GM21447 (cell line): ENCODE measurements at regions not wholly inside any gene's neighbourhood (a gene's known extent, or its start where the extent isn't known, plus 50 kb on each side); places are given as distances from the start of the nearest gene placed in this dataset.

ENCODE experiments used
- ATAC-seq: cut with Tn5 transposase; IDR thresholded peaks from one replicate; pipeline ENCODE4 v1.9.1; 2021; ENCODE audit not compliant: unreplicated experiment

DNA sequence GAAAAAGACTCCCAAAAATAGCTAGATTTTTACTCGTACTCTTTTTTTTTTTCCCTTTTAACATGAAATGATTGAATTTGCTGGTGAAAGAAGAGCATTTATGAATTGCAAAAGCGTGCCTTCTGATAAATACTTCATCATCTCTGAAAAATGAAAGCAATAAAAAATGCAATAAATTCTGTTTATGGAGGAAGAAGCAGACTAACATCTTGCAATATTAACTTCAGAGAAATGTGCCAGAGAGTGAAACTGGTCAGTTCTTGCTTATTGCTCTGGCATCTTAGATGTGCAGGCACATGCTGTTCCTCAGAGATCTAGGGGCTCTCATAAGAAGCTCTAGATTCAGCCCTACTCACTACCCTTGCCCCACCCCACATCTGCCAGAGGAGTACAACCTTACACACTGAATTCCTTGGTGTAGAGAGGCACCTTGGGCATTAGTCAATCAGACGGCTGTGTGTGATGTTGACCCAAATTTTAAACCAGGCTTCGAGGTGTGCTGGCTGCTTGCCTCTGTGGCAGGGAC is 891.1 kb upstream of the GHITM start:
- ATAC-seq = no peak

DNA sequence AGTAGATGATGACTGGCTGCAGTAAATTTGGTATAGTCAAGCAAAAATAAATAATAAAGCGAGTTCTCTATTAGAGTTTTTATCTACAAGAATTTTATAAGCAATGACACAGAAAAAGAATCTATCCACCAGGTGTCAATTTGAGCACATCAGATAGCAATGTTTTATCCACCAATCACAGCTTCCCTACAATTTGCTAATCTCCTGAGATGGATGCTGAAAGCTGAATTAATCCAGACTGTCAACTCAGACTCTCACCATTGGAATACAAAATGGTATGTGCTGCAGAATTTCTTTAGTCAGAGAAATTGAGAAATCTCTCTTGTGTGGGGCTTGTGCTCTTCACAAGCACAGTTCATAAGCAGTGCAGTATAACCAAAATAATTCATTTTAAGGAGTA is 888.9 kb upstream of the GHITM start:
- ATAC-seq = no peak

DNA sequence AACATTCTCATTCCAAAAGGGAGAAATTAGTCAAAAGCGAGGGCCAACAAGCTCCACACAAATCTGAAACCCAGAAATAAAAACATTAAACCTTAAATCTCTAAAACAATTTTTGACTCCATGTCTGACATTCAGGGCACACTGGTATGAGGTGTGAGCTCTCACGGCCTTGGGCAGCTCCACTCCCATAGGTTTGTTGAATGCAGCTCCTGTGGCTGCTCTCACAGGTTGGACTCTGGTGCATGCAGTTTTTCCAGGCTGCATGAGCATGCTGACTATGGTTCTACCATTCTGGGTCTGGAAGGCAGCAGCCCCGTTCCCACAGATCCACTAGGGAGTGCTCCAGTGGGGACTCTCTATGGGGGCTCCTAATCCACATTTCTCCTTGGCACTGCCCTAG is 887.1 kb upstream of the GHITM start:
- ATAC-seq = no peak

DNA sequence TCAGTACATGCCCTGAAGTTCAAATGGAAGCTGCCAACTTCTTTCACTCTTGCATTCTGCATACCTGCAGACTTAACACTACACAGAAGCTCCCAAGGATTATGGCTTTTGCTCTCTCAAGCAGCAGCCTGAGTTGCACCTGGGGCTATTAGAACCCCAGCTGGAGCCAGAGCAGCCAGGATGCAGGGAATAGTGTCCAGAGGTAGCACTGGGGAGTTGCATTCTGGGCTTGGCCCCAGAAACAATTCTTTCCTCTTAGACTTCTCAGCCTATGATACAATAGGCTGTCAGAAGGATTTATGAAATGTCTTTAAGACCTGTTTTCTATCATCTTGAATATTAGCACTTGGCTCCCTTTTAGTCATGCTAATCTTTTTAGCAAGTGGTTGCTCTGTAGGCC is 886.7 kb upstream of the GHITM start:
- ATAC-seq = no peak

DNA sequence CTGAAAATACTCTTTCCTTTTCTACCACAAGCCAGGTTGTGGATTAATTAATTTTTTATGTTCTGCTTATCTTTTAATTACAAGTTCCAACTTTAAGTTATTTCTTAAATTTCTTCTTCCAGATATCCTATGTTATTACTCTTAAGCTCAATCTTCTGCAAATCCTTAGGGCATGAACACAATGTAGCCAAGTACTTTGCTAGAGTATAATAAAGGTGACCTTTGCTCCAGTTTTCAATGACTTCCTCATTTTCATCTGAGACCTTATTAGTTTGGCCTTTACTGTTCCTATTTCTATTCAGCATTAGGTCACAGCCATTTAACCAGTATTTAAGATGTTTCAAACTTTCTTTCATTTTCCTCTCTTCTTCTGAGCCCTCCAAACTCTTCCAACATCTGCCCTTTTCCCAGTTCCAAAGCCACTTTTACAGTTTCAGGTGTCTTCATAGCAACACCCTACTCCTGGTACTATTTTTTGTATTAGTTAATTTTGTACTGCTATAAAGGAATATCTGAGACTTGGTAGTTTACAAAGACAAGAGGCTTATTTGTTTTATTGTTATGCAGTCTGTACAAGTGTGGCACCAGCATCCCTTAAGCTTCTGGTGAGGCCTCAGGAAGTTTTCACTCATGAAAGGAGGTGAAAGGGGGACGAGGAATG is 886.2 kb upstream of the GHITM start:
- ATAC-seq = no peak

DNA sequence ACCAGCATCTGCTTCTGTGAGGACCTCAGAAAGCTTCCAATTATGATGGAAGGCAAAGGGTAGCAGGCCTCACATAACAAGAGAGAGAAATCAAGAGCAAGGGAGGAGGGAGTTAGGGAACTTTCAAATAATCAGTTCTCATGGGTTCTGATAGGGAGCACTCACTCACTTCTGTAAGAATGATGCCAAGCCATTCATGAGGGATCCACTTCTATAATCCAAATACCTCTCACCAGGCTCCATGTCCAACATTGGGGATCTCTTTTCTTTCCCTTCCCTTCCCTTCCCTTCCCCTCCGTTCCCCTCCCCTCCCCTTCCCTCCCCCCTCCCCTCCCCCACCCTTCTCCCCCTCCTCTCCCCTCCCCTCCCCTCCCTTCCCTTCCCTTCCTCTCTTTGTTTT is 884.6 kb upstream of the GHITM start:
- ATAC-seq = no peak

DNA sequence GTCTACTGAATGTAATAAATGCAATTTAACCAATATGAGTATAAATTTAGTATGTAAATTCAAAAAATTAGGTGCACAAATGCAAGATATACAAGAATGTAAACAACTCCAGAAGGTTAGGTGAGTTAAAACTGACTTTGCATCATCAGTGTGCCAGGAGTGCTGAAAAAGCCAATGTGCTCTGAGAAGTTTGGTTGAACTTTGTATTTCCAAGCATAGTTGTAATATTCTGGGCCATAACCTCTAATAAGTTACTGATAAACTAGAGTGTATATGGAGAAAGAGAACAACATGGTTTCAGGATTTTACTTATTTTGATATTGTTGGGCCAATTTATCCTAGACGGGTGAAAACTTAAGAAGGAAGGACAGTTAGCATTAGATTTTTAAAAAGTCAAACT is 876.9 kb upstream of the GHITM start:
- ATAC-seq = no peak

DNA sequence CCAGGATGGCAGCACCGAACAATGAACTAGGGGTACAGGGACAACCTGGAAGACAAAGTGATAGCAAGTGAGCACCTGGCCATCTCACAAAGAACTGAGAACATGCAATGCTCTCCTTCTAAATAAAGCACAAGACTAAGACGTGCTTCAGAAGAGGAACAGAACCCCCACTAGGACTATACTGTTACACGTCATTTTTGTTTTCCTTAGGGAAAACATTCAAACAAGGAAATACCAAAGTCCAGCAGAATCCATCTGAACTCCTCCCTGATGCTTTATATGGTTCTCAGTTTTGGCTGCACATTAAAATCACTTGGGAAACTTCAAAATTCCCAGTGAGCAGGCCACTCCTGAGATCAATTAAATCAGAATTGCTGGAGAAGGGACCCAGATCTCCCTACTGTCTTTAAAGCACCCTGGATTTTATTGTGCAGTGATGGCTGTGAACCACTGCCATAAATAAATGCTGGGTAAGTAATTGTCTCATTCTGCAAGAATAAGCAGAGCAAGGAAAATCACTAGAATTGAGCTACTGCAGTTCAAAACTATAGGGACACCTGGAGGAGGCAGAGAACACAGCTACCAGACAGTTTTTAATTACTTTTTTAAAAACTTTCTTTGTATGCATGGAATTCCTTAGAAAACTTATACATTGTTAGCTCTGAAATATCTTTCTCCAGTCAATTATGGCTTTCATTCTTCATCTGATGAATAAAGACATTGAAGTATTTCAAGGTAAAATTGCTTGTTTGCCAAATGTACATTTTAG is 866.5 kb upstream of the GHITM start:
- no peak for ATAC-seq

DNA sequence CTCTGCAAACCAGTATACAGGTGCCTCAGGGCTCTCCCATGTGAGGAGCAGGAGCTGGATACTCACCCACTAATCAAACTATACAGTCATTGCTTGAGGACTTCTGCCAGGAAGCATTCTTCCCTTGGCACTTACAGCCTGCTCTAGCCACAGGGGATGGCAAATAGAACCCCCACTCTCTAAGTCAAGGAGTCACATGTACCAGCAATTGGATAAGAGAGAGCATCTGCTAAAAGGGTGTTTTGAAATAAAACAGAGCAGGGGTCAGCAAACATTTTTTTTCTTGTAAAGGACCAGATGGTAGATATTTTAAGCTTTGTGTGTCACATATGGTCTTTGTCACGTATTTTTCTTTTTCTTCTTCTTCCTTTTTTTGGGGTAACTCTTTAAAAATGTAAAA is 865.2 kb upstream of the GHITM start:
- ATAC-seq = no peak

DNA sequence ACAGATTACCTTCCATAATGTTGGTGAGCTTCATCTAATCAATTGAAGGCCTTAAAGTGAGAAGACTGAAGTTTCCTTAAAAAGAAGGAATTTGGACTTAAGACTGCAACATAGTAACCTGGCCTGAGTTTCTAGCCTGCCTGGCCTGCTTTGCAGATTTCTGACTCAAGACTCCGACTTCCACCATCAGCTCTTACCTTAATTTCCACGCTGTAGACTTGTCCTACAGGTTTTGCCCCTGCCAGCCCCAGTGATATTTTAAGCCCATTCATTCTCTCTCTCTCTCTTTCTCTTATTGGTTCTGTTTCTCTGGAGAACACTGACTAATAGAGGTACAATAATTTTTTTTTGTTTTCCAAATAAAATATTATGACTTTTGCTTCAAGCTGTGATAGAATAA is 862.3 kb upstream of the GHITM start:
- no peak for ATAC-seq

DNA sequence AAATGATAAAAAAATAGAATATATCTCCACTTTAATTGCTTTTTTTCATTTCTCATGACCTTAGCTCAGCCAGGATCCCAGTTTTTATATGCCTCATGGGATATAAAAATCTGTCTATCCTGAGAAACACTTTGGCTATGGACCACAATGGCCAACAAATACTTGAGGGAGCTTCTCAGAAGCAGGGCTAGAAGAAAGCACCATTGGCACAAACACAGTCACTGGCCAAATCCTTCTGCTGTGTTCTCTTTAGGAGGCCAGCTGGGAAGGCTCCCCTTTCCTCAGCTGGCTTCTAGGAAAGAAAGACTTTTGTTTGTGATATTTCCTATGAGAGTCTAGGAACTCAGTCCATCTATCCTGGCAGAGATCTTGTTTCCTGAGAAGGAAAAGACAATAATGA is 856.2 kb upstream of the GHITM start:
- ATAC-seq = no peak

DNA sequence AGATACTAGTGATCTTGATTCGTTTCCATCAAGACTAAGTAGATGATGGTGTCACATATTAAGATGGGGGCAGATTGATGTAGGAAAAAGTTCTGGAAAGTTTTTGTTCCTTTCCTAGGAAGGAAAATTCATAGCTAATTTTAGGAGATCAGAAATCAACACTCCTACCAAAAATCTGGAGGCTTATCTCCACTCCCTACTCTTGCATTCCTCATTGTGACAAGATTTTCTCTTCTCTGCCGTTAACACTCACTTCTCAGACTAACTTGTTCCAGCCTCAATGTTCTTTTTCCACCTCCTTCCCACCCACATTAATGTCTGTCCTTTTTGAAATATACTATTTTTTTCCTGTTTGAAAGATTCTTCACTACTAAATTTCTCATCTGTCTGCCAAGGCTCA is 851.9 kb upstream of the GHITM start:
- ATAC-seq = no peak

DNA sequence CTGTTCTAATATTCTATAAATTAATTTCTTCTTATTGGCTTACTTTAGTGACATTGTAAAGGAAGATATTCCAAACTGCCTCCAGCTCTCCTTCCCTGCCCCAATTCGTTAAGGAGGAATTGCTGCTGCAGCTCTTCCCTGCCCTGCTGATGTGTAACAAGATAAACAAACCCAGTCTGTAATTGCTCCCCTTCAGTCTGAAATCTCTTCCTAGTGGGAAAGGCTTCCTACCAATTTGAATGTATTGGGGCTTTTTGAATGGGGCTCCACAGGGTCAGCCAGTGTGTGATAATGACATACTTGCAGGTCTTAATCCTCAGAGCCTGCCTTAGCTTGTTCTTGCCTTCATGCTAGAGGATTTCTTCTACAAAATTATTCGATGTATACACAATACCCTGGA is 849.9 kb upstream of the GHITM start:
- ATAC-seq = no peak

DNA sequence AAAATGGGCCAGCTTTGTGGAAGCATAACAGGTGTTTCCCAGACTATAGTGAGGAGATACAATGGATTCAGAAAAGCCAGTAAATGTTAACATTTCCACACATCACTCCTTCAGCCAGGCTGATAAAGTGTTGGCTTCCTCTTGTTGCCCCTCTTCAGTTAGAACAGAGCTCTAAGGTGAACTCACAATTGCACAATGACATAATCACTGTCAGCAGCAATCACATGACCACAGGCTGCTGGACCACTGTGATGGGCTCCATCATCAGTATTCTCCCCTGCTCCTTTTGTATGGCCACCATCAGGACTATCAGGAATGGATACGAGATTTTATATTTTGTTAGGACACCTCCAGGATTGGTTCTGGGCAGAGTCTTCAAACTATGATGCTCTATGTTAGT is 849.4 kb upstream of the GHITM start:
- no peak for ATAC-seq

DNA sequence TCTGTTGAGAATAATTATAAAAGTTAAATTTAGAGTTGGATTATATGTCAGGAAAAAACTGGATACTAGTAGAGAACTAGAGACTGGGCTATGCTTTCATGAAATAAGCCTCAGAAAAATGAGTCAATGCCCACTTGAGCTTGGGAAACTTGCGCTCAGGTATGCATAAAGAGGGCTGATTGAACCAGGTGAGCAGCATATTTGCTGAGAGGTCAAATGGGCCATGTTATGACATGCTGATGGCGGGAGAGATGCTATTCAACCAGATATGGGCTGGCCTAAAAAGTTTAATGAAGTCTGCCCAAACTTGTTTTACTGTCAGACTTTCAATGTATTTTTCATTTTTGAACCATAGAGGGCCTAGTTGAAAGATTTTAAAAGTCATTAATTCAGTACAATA is 837.6 kb upstream of the GHITM start:
- no peak for ATAC-seq

DNA sequence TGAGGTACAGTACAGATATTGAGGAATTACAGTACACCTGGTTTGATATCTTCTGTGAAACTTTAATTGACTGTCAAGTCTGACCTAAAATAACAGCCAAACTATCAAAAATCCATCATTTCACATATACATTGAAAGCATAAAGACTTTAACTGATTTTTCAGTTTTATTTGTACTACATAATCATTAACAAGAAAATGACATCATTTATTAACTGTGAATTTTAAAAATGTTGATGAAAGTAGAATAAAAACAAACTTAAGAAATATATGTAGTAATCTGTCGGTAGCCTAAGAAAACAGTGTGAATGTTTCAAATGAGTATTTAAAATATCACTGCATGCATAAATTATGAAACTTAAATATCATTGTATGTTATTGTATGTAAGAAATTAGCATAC is 836.7 kb upstream of the GHITM start:
- no peak for ATAC-seq

DNA sequence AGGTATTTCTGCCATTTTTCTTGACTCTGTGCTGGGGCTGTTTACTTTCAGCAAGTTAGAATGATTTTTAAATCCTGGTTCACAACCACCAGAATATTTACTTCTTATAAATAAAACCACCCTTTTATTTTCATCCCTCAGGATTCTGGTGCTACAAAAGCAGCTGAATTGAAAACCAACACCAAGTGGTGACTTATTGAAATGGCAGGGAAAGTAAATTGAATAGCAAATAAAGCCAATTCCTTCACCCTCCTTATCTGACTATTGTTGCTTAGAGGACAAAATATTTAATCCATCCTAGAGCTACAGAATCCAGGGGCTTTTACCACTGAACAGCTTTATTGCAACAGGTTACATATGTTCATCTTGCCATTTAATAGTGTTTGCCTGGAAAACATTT is 828.6 kb upstream of the GHITM start:
- no peak for ATAC-seq

DNA sequence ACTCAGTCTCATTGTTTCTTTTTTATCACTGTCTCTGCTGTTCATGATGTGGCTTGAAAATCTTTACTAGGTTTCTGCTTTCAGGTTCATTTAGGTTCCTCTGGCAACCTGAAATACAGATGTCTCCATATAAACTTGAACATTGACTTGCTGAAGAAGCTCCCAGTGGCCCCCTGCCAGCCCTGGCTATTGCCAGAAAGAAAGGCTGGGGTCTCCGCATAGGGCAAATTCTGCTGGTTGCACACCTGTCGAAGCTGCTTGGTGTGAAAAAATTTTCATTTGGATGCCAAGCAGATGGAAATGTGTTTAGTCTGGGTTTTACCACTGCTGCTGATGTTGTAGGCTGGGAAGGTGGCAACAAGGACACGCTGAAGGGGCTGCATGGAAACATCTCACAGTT is 826.7 kb upstream of the GHITM start:
- no peak for ATAC-seq

DNA sequence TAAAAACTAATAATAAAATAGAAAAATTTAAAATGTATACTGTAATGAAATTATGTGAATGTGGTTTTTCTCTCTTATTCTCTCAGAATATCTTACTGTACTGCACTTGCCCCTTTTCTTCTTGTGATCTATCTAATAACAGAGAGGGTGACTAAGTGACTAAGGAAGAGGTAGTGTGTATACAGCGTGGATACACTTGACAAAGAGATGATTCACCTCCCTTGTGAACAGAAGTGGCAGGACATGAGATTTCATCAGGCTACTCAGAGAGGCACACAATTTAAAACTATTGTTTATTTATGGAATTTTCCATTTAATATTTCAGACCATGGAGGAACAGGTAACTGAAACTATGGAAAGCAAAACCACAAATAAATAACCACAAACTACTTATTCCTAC is 806.6 kb upstream of the GHITM start:
- no peak for ATAC-seq

DNA sequence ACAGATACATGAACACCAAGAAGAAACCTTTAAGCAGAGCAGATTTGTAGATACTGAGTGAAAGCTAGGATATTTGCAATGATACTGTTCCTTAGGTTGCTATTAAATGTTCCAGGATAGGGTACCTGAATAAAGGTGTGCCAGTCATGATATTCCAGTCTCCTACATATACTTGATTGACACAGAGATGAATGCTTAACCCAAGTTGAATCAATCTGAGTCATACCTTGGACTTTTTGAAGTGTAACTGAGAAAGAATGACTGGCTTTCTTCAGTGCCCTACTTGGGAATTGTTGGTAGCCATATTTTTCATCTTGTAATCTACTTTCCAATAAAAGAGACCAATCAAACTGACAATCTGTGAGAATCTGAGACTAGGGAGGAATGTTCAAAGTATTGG is 805.7 kb upstream of the GHITM start:
- no peak for ATAC-seq

DNA sequence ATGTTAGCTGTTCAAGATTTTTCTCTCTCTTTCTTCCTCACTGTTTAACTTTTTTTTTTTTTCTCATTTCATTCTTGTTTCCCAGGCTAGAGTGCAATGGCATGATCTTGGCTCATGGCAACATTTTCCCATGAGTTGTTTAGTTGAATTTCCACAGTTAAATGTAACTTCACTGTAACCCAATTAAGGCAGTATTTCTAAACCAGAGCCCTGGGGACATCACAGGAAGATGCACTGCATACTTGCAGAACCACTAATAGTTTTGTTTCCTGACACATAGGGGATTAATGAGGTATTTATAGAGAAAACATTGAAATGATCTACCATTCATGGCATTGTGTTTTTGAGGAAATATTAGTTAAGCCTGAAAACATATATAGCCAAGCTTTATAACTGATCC is 795.6 kb upstream of the GHITM start:
- no peak for ATAC-seq

DNA sequence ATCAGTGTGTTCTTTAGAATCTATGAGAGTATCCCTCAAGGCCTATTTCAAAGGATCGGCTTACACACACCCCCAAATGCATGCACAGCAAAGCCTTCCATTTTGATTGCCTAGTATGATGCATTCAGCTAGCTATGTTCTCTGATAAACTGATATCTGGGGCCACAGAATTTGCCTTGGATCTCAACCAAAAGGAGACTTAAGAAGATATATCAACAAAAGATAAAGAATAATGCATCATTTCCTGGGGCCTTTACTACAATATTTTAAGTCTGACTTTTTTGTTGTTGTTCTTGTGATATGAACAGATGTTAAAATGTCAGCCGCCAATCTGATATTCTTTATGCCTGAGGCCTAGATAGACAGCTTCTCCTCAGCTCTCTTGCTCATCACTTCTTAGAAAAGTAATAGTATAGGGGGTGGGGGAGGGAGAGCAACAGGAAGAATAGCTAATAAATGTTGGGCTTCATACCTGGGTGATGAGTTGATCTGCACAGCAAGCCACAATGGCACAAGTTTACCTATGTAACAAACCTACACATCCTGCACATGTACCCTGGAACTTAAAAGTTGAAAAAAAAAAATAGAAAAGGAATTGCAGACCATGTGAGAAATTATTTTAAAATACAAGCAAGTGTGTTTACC is 792.9 kb upstream of the GHITM start:
- ATAC-seq = no peak
